B cell (primary cell): ENCODE measurements at regions not wholly inside any gene's neighbourhood (a gene's known extent, or its start where the extent isn't known, plus 50 kb on each side); places are given as distances from the start of the nearest gene placed in this dataset.

Source experiments
- CTCF ChIP-seq: fragments of 200-600 bp; IDR thresholded peaks from one replicate; pipeline ENCODE4 v1.8.0; 2022; ENCODE audit warnings: antibody characterized with exemption, mild to moderate bottlenecking
- EZH2 ChIP-seq: IDR thresholded peaks from 2 replicates; pipeline ENCODE4 v1.6.1; 2012; ENCODE audit warnings: borderline replicate concordance, low read depth, mild to moderate bottlenecking, moderate library complexity, low read length; ENCODE audit not compliant: insufficient read depth, poor library complexity, severe bottlenecking

DNA sequence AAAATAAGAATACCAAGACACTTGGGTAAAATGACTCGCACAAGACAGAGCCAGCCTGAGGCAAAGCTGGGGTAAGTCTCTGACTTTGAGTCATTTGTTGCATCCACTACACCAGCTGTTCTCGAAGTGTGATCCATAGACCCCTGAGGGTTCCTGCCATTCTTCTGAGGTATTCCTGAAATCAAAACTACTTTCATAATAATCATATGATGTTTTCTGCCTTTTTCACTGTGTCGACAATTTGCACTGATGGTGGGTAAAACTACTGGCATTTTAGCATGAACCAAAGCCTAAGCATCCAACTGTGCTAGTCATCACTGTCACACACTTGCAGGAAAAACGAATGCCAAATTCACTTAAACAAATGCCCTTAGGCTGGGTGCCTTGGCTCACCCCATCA, 135.5 kb upstream of the FUT8 start:
- no peak for TF ChIP-seq CTCF
- TF ChIP-seq EZH2: no peak
